Activated effector memory CD4-positive, alpha-beta T cell treated with anti-CD3 and anti-CD28 coated beads, Interleukin-2, amount 50 U/mL, for 16 hours (primary cell): ENCODE measurements at regions not wholly inside any gene's neighbourhood (a gene's known extent, or its start where the extent isn't known, plus 50 kb on each side); places are given as distances from the start of the nearest gene placed in this dataset.
"Not testable (repeated sequence)": the region's sequence is repeated elsewhere in the genome, so short reads cannot be mapped to it uniquely, and the experiment has no call there.

Source experiments
- DNase-seq: peaks from one replicate; pipeline ENCODE4 v3.0.0-alpha.2; 2020

DNA sequence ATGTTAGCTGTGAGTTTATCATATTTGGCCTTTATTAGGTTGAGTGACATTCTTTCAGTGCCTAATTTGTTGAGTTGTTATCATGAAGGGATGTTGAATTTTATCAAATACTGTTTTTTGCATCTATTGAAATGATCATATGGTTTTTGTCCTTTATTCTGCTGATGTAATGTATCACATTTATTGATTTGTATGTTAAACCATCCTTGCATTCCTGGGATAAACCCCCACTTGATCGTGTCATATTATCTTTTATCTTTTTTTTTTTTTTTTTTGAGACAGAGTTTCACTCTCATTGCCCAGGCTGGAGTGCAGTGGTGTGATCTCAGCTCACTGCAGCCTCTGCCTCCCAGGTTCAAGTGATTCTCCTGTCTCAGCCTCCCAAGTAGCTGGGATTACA is 51.9 kb upstream of the MFGE8 start:
- DNase-seq, result not testable (repeated sequence)

DNA sequence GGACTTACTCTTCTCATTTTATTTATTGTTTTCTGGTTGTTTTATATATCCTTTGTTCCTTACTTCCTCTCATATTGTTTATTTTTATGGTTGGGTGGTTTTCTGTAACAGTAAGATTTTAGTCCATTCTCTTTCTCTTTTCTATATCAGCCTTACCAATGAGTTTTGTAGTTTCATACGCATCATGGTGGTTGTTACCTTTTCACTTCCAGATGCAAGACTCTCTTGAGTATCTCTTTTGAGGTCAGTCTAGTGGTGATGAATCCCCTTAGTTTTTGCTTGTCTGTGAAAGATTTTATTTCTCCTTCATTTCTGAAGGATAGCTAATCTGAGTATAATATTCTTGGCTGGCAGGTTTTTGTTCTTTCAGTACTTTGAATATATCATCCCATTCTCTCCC is 57.1 kb upstream of the MFGE8 start:
- no peak for DNase-seq

DNA sequence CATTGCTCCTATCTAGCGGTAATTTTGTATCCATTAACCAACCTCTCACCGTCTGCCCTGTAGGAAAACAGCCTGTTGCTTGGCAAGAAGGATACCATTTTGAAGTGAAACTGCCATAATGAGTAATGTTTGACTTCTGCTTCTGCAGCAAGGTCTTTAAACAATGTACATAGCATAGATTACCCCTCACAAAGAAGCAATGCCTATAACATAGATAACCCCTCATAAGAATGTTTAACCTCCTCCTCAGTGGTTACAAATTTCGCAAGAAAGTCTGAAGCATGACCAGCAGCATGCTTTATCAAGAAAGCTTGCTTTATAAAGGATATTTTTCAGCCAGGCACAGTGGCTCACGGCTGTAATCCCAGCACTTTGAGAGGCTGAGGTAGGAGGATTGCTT is 61.2 kb upstream of the MFGE8 start:
- no peak for DNase-seq

DNA sequence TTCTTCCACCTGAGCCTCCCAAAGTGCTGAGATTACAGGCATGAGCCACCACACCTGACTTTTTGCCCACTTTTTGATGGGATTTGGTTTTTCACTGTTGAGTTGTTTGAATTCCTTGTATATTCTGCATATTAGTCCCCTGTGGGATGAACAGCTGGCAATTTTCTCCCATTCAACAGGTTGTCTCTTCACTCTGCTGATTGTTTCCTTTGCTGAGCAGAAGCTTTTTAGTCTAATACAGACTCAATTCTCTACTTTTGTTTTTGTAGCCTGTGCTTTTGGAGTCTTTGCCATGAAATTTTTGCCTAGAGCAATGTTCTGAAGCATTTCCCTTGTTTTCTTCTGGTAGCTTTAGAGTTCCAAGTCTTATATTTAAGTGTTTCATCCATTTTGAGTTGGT is 62.7 kb upstream of the MFGE8 start:
- DNase-seq, result no peak

DNA sequence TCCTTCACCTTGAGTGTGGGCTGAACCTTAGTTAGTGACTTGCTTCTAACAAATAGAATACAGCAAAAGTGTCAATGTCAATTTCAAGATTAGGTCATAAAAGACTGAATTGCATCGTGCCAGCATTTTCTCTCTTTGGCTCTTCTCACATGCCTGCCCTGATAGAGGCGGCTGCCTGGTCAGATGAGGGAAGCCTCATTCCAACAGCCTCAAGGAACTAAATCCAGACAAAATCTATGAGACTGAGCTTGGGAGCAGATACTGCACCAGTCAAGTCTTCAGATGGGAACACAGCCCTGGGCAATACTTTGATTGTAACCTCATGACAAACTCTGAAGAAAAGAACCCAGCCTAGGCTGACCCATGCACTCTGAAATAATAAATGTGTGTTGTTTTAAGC is 63.5 kb upstream of the MFGE8 start:
- no peak for DNase-seq

DNA sequence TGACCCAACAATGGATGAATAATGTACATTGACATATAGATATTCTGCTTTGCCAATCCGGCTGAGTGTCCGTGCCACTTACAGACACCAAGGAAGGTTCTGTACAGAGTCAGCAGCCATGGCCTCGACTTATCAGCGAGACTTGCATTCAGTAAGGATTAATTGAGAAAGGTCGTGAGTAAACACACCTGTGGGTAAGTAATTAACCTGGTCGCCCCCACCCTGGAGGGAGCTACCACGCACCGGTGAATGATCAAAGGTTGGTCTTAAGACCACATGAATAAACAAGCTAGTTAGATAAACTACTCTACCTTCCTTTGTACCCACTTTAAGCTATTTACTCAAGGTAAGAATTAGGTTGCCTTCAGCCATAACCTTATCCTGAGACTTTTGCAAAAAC is 66.5 kb upstream of the MFGE8 start:
- no peak for DNase-seq

DNA sequence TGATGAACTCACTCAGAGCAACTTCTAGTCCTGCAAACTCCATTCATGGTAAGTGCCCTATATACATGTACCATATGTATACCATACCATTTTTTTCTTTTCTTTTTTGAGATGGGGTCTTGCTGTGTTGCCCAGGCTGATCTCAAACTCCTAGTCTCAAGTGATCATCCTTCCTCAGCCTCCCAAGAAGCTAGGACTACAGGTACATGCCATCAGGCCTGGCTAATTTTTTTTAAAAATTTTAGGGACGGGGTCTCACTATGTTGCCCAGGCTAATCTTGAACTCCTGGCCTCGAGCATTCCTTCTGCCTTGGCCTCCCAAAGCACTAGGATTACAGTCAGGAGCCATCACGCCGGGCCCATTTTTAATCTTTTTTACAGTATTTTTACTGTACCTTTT is 67.3 kb upstream of the MFGE8 start:
- DNase-seq, result no peak

DNA sequence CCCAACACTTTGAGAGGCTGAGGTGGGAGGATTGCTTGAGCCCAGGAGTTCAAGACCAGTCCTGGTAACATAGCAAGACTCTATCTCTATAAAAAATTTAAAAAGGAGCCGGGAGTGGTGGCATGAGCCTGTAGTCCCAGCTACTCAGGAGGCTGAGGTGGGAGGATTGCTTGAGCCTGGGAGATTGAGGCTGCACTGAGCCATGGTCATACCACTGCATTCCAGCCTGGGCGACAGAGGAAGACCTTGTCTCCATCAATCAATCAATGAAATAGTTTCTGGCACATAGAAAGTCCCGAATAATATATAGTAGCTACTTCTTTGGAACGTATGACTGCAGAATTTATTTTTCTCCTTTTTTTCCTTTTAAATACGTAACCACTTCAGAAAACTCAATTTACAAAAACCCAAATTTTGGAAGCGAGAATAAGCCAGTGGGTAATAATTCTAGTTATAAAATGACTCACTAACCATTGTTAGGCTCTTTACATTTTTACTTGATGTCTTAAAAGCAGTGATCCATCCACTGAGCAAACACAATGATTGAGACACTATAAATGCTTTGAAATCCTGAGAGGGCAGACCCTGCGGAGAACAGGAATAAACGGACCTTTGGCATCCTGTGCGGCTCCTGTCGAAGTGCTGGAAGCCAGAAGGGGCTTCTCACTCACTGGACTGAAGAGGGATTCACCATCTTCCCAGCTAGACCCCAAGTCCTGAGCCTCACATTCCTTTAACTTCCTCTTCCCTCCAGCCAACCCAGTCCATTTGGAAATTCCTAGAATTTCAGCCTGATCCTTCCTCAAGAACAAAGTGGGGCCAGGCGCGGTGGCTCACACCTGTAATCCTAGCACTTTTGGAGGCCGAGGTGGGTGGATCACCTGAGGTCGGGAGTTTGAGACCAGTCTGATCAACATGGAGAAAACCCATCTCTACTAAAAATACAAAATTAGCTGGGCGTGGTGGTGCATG is 68.4 kb upstream of the MFGE8 start:
- no peak for DNase-seq

DNA sequence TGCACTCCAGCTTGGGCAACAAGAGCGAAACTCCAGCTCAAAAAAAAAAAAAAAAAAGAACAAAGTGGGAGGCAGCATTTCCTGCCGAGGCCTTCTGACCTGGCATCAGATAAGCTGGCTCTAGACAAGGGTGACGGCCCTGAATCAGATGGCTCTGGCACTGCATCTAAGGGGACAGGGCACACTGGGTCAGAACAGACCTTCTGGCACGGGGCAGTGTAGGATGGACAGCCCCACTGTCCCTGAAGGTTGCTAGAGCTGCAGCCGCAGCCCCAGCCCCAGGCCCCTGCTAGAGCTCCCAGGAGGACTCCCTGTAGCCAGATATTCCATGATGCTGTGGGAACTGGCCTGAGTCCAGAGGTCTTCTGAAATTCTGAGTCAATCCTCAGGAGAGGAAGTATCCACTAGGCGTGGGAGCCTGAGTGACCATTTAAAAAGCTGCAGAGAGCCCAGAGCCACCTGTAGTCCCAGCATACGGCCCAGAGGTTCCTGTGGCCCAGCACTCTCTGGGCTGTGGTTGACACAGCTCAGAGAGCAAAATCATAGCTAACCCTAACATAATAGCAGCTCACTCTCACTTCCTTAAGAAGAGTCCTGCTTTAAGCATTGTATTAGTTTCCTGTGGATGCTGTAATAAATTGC is 69.2 kb upstream of the MFGE8 start:
- DNase-seq, result no peak

DNA sequence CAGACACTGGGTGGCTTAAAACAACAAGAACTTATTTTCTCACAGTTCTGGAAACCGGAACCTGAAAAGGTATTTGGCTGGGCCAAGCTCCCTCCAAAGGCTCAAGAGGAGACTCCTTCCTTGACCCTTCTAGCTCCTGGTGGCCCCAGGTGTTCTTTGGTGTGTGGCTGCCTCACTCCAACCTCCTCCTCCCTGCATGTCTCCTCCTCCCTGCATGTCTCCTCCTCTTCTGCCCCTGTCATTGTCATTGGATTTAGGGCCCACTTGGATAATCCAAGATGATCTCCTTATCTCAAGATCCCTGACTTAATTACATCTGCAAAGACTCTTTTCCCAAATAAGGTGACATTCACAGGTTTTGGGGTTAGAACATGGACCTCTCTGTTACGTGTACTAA is 69.8 kb upstream of the MFGE8 start:
- DNase-seq, result peak; percentile 19

DNA sequence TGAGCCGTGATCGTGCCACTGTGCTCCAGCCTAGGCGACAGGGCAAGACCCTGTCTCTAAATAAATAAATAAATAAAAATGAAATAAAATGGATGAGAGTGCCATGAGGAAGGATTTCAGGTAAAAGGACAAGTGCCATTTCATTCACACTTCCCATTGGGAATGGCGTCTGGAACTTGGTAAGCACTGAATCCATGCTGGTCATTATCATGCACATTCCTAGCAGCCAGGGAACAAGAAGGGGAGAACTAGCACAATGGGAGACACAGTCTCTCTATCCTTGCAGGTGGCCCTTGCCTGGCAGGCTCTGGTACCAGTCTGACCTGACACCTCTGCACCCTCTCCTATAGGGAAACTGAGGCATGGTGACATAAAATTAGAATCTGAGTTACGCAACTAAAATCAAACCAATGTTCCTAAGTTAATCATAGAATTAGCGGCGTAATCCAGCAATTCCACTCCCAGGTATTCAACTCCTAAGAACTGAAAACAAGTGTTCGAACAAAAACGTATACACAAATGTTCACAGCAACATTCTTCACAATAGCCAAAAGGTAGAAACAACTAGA is 70.8 kb upstream of the MFGE8 start:
- peak; percentile 13 for DNase-seq

DNA sequence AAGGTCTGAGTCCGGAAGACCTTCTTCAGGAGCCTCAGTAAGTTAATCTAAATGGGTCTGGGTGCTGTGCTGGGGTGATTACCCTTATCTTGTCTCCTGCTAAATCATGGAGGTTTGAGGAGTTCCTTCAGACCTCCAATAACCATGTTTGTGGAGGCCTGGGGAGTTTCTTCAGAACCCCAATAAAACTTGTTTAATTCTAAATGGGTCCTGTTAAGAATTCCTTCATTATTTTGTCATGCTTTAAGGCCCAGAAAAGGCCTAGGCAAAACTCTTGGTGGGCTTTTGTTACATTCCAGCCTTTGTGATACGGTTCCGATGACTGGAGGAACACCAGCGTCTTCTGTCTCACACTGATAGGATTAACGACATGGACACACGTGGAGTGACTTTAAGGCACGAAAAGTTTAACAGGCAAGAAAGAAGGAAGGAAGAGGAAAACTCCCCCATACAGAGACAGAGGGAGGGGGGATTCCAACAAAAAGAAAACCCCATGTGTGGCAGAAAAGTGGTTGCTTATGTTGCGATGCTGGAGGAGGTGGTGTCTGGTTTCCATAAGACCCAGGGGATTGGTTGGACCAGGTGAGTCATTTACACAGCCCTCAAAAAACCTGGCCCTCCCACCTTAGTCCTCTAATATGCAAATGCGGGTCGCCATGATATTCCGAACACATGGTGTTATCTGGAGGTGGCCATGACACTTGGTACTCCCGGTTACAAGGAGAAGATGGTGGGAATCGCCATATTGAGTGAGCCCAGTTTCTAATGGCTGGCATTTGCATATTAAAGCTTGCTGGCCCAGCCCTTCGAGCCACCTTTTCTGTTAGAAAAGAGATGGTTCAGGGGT is 72.6 kb upstream of the MFGE8 start:
- peak; percentile 13 for DNase-seq

DNA sequence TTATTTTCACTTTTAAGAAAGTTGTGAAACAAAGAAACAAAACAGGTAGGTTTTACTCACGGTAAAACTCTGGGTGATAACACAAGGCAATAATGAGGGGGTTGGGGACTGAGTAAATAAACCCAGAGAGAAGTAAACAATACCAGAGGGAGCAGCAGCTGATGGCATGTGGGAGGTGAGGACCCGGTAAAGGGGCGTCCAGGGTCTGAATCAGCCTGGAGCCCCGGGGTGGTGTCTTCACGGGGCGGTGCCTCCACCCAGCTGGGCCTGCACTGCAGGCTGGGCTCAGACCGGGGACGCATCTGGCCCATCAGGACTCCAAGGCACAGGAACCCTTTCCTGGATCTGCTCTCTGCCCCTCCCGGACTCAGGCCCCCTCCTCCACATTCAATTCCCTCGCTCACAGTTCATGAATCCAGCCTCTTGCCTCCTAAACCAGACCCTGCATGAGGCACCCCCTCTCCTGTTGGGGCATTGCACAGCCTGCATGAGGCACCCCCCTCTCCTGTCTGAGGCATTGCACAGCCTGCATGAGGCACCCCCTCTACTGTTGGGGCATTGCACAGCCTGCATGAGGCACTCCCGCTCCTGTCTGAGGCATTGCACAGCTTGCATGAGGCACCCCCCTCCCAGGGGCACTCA is 73.9 kb upstream of the MFGE8 start:
- DNase-seq, result peak; percentile 45

DNA sequence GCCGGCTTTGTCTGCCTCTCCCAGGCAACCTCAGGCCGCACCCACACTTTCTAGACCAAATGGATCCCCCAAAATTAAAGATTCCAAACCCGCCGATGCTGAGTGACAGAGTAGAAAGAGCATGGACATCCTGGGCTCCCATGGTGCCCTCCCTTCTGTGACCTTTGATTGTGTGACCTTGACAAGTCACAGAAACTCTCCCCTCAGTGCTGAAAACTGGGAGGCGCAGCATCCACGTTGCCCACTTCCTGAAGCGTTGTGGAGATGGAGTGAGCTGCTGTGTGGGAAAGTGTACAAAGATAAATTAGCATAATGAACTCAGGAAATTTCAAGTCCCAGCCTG is 74.4 kb upstream of the MFGE8 start:
- DNase-seq, result no peak

DNA sequence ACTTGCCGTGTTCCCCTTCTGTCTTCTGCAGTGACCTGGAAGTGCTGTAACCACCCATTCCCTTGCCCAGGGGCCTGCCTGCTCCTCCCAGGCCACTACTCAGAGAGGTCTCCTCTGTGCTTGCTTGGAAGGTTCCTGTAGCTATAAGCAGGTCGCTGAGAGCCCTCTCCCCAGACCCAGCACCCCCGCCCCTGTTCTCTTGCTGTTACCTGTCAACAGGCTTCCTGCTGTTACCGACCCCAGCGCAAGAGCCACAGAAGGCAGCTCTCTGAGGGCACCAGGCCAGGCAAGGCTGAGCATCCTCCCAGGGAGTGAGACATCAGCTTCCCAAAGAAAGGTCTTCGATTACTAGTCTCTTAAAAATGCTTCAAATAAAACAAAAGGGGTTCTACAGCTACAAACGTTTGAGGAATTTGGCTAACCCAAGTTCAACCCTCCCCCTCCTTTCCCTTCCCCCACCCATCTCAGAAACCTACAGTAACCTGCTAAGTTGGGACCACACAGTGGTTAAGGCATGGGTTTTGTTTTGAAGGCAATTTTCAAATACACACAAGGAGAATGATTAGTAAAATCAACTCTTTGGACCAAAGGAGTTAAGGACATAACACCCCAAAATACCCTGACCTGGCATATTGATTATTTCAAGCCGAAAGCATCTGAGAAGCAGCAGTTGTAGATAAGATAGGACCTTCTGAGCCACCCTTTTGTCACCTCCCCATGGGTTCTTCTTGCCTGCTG is 74.9 kb upstream of the MFGE8 start:
- DNase-seq, result peak; percentile 54

DNA sequence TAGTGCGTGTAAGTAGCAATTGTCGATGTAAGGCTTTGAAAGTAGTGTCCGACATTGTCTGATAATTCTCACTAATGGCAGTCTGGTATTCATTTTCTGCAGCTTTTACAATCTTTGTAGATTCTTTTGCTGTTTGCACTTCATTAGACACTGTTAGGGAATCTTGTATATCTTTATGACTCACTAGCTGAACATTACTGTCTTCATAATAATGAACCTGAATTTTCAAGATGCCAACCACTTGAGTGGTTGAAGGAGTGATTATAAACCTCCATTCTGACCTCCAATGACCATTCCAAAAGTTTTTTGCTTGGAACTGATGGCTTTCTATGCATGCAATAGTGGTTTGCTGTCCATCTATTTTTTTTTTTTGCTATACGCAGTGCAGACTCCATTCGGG is 76.4 kb upstream of the MFGE8 start:
- DNase-seq, result no peak

DNA sequence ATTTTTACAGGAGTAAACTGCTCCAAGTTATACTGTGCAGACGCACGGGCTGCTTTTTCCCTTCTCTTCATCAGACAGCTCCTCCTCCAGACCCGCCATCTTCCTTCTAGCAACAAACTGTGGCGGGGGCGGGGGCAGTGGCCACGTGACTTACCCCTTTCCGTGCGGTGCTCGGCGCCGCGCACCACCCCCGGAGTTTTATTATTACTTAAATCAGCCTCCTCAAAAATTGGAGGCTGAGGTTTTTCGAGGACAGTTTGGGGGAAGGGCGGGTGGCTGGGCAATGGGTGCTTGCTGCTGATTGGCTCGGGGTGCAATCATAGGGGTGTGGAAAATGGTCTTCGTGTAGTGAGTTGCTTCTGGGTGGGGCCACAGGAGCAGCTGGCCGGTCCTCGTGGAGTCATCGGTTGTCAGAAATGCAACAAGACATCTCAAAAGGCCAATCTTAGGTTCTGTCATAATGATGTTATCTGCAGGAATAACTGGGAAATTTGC is 77.1 kb upstream of the MFGE8 start:
- peak; percentile 37 for DNase-seq

DNA sequence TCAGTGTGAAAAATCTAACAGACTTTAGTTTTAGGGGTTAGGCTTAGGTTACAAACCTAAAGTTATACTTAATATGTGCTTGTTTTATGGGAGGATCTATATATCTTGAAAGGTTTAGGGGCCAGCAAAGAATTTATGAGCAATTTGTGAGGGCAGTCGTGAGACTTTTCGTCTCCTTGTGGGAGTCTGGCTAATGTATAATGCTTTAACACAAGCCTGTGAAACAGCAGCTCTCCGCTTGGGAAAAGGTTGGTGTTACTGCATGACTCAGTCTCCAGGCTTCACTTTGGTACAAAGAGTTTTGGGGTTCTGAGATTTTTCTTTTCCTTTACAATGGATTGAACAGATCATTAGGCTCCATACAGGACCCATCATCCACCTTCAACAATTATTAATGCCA is 79.0 kb upstream of the MFGE8 start:
- DNase-seq, result peak; percentile 25

DNA sequence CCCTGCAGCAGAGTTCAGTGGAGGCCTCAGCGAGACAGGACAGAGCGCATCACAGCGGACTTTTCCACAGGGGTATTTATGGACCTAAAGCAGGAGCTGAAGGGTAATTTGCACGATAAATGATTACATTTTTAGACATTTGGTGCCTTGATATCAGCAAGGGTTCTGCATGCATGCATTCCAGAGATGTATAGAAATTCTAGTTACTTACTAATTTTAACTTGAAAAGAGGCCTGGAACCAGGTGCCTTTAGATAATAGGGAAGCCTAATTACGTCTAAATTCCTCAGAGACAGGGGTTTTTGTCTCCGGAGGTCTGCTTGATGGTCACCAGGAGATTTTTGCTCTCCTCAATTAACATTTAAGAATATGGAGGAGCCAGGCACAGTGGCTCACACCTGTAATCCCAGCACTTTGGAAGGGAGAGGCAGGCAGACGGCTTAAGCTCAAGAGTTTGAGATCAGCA is 79.8 kb upstream of the MFGE8 start:
- no peak for DNase-seq

DNA sequence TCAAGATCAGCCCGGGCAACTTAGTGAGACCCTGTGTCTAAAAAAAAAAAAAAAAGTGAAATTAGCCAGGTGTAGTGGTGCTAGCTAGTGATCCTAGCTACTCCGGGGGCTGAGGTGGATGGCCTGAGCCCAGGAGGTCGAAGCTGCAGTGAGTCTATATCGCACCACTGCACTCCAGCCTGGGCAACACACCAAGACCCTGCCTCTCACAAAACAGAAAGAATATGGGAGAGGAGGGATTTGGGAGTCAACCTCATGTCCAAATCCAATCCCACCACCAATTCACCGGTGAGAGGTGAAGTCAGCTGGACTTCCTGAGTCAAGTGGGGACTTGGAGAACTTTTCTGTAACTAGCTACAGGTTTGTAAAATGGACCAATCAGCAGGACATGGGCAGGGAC is 80.5 kb upstream of the MFGE8 start:
- DNase-seq, result peak; percentile 43

DNA sequence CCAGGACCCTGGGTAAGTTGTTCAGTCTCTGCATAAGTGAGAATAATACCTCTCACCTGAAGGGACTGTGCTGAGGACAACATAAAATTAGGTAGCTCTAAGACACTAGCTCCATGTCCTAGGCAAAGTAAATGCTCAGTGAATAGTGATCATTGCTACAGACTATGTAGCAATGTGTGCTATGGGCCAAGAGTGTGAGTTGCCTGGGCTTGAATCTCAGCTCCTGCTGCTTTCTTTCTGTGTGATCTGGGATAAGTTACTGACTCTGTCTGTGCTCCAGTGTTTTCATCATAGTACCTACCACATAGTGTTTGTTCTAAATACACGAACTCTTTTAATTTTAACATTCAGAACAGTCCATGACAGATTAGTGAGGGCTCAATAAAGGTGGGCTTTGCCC is 81.1 kb upstream of the MFGE8 start:
- no peak for DNase-seq

DNA sequence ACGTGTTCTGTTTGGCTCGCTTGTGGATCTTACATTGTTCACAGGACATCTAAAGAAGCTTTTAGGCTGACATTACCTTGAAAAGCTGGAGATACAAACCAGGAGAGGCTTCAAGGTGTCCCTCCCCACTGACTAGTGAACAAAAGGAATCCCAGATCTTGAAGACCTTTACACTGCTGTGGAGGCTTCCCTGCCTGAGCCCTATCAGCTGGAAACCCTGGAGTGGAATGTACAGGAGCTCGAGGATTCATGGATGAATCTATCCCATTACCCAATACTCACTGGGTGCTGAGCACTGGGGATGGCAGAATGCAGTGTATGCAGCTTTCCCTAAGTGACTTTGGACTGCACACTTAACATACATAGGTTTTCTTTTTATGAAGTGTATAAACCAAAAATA is 82.3 kb upstream of the MFGE8 start:
- DNase-seq, result peak; percentile 12
